H1 (cell line): ENCODE measurements at regions not wholly inside any gene's neighbourhood (a gene's known extent, or its start where the extent isn't known, plus 50 kb on each side); places are given as distances from the start of the nearest gene placed in this dataset.

ENCODE experiments used
- CTCF ChIA-PET: fragments of 300-600 bp; sonication (Branson Sonifier 250); formaldehyde crosslinking; loops from one replicate; lab custom pipeline; 2021; ENCODE audit not compliant: partially characterized antibody; lab: Charles Lee
- POLR2A ChIA-PET: fragments of 300-600 bp; sonication (Branson Sonifier 250); formaldehyde crosslinking; loops from one replicate; lab custom pipeline; 2021; ENCODE audit warnings: inconsistent platforms; ENCODE audit not compliant: partially characterized antibody; lab: Charles Lee
- DNase-seq, 2 experiments: peaks; one replicate each; pipeline versions ENCODE4 v3.0.0 to v3.0.0-alpha.2; 2010 to 2022; ENCODE audit warnings: low spot score in 2 of 2, low read depth in 1 of 2, mixed read lengths in 1 of 2
- FAIRE-seq: peaks from 2 replicates; lab custom pipeline; 2011; peaks lifted over from hg19 to GRCh38; lab: Jason Lieb, UNC
- H2AFZ ChIP-seq: 2 replicates; pipeline ENCODE4 v1.8.1; 2012; ENCODE audit warnings: low read length, inconsistent platforms
- H2AK5ac ChIP-seq: 2 replicates; pipeline ENCODE4 v1.6.1; 2013; ENCODE audit warnings: low read depth, low read length
- H2BK120ac ChIP-seq: replicated peaks from 2 replicates; pipeline ENCODE3; 2013; ENCODE audit warnings: low read depth, low read length, inconsistent platforms
- H2BK12ac ChIP-seq: 2 replicates; pipeline ENCODE4 v1.6.1; 2013; ENCODE audit warnings: low read depth, low read length
- H2BK15ac ChIP-seq: 2 replicates; pipeline ENCODE4 v1.6.1; 2013; ENCODE audit warnings: low read length
- H2BK20ac ChIP-seq: 2 replicates; pipeline ENCODE4 v1.6.1; 2013; ENCODE audit warnings: low read length
- H2BK5ac ChIP-seq: 2 replicates; pipeline ENCODE4 v1.6.1; 2013; ENCODE audit warnings: low read depth, low read length
- H3K14ac ChIP-seq: 2 replicates; pipeline ENCODE4 v1.6.1; 2013; ENCODE audit warnings: inconsistent platforms; ENCODE audit not compliant: insufficient read length
- H3K18ac ChIP-seq: 2 replicates; pipeline ENCODE4 v1.6.1; 2013; ENCODE audit warnings: low read length; ENCODE audit errors: extremely low read depth
- H3K23ac ChIP-seq: 2 replicates; pipeline ENCODE4 v1.6.1; 2013; ENCODE audit warnings: inconsistent platforms; ENCODE audit not compliant: insufficient read length
- H3K23me2 ChIP-seq: 2 replicates; pipeline ENCODE4 v1.6.1; 2013; ENCODE audit warnings: low read depth, low read length
- H3K27ac ChIP-seq: 2 replicates; pipeline ENCODE4 v1.6.1; 2011; ENCODE audit warnings: low read depth, low read length, inconsistent platforms
- H3K27me3 ChIP-seq, 4 experiments: replicated peaks in 1 of 4; 1 replicate in 1 of 4; 2 replicates in 3 of 4; pipeline versions ENCODE4 v1.6.1 to v1.8.1; 2011 to 2013; ENCODE audit warnings: low read length in 3 of 4, mild to moderate bottlenecking in 3 of 4, inconsistent platforms in 2 of 4, mixed read lengths in 2 of 4, moderate library complexity in 1 of 4; ENCODE audit not compliant: control insufficient read depth in 3 of 4, insufficient read depth in 3 of 4; ENCODE audit errors: extremely low read depth in 1 of 4
- H3K36me3 ChIP-seq, 4 experiments: 2 replicates each; pipeline versions ENCODE4 v1.6.1 to v1.8.1; 2011 to 2013; ENCODE audit warnings: mild to moderate bottlenecking in 4 of 4, low read length in 3 of 4, moderate library complexity in 2 of 4, control low read depth in 1 of 4, inconsistent platforms in 1 of 4; ENCODE audit not compliant: insufficient read depth in 4 of 4, control insufficient read depth in 2 of 4
- H3K4ac ChIP-seq: replicated peaks from 2 replicates; pipeline ENCODE3; 2013; ENCODE audit warnings: low read length, low read depth, mixed read lengths, inconsistent platforms; ENCODE audit not compliant: insufficient read length
- H3K4me1 ChIP-seq, 4 experiments: replicated peaks in 1 of 4; 1 replicate in 1 of 4; 2 replicates in 3 of 4; pipeline versions ENCODE4 v1.6.1 to v1.8.1; 2011 to 2013; ENCODE audit warnings: low read length in 3 of 4, inconsistent platforms in 2 of 4, mixed read lengths in 1 of 4; ENCODE audit not compliant: insufficient read depth in 4 of 4, control insufficient read depth in 3 of 4
- H3K4me2 ChIP-seq, 2 experiments: 2 replicates each; pipeline versions ENCODE4 v1.6.1 to v1.8.1; 2011 to 2013; ENCODE audit warnings: low read depth in 2 of 2, low read length in 2 of 2, control low read depth in 1 of 2, inconsistent platforms in 1 of 2, mild to moderate bottlenecking in 1 of 2; ENCODE audit not compliant: insufficient read depth in 1 of 2
- H3K4me3 ChIP-seq, 4 experiments: fragments of 200-600, 300-600 bp in 1 of 4; sonication (generic), shearing (Covaris generic), sonication (Bioruptor Twin) in 1 of 4; 2 replicates each; pipeline versions ENCODE4 v1.5.1 to v1.8.1; 2011 to 2016; ENCODE audit warnings: low read length in 4 of 4, low read depth in 3 of 4, control low read depth in 2 of 4, inconsistent platforms in 2 of 4, mild to moderate bottlenecking in 2 of 4, mixed read lengths in 1 of 4, moderate library complexity in 1 of 4; ENCODE audit not compliant: insufficient read depth in 2 of 4; ENCODE audit errors: extremely low read depth in 1 of 4
- H3K56ac ChIP-seq: replicated peaks from 2 replicates; pipeline ENCODE3; 2013; ENCODE audit warnings: low read depth, mild to moderate bottlenecking, mixed read lengths, low read length, inconsistent platforms; ENCODE audit not compliant: insufficient read length
- H3K79me1 ChIP-seq: 2 replicates; pipeline ENCODE4 v1.6.1; 2013; ENCODE audit warnings: low read depth, low read length, control low read depth
- H3K79me2 ChIP-seq, 2 experiments: 2 replicates each; pipeline versions ENCODE4 v1.6.1 to v1.8.1; 2012 to 2013; ENCODE audit warnings: low read length in 2 of 2, mild to moderate bottlenecking in 2 of 2, inconsistent platforms in 1 of 2; ENCODE audit not compliant: insufficient read depth in 2 of 2, control insufficient read depth in 1 of 2
- H3K9ac ChIP-seq, 4 experiments: replicated peaks in 1 of 4; 1 replicate in 1 of 4; 2 replicates in 3 of 4; pipeline versions ENCODE4 v1.6.1 to v1.8.1; 2011 to 2013; ENCODE audit warnings: low read depth in 3 of 4, low read length in 3 of 4, control low read depth in 2 of 4, mild to moderate bottlenecking in 2 of 4, moderate library complexity in 2 of 4, inconsistent platforms in 1 of 4; ENCODE audit errors: extremely low read depth in 1 of 4
- H3K9me3 ChIP-seq, 2 experiments: 2 replicates each; pipeline versions ENCODE4 v1.6.1 to v1.8.1; 2012 to 2013; ENCODE audit warnings: mild to moderate bottlenecking in 2 of 2, moderate library complexity in 2 of 2, control low read depth in 1 of 2, inconsistent platforms in 1 of 2, low read depth in 1 of 2, low read length in 1 of 2, mixed read lengths in 1 of 2; ENCODE audit not compliant: insufficient read depth in 2 of 2
- H4K20me1 ChIP-seq, 2 experiments: replicated peaks in 1 of 2; 2 replicates each; pipeline versions ENCODE3 to v1.8.1; 2011 to 2013; ENCODE audit warnings: inconsistent platforms in 2 of 2, low read length in 2 of 2, mild to moderate bottlenecking in 1 of 2; ENCODE audit not compliant: insufficient read depth in 2 of 2, control insufficient read depth in 1 of 2
- H4K5ac ChIP-seq: 2 replicates; pipeline ENCODE4 v1.6.1; 2013; ENCODE audit warnings: low read length, low read depth, mixed read lengths, inconsistent platforms; ENCODE audit not compliant: insufficient read length
- H4K8ac ChIP-seq: 2 replicates; pipeline ENCODE4 v1.8.0; 2013; ENCODE audit warnings: mild to moderate bottlenecking, moderate library complexity, low read length, inconsistent platforms; ENCODE audit not compliant: insufficient read depth; ENCODE audit errors: extremely low read depth
- H4K91ac ChIP-seq: replicated peaks from 2 replicates; pipeline ENCODE3; 2013; ENCODE audit warnings: low read length, mixed read lengths, inconsistent platforms; ENCODE audit not compliant: insufficient read length
- BACH1 ChIP-seq: IDR thresholded peaks from 2 replicates; pipeline ENCODE4 v1.6.1; 2012; ENCODE audit warnings: low read length, improper control_type of control experiment
- EZH2 ChIP-seq: fragments of 200-600 bp; sonication (generic); IDR thresholded peaks from 2 replicates; pipeline ENCODE4 v1.7.1; 2012; ENCODE audit warnings: low read depth, mild to moderate bottlenecking, moderate library complexity, low read length, inconsistent platforms; ENCODE audit not compliant: severe bottlenecking
- HDAC2 ChIP-seq, 2 experiments: fragments of 300-600 bp in 1 of 2; sonication (generic) in 1 of 2; IDR thresholded peaks; 2 replicates each; pipeline ENCODE4 v1.6.1; 2011 to 2012; ENCODE audit warnings: low read depth in 2 of 2, low read length in 2 of 2, mild to moderate bottlenecking in 2 of 2, moderate library complexity in 2 of 2, borderline replicate concordance in 1 of 2, inconsistent platforms in 1 of 2
- KDM5A ChIP-seq: fragments of 200-600 bp; IDR thresholded peaks from 2 replicates; pipeline ENCODE4 v1.7.1; 2012; ENCODE audit warnings: mild to moderate bottlenecking, low read length, inconsistent platforms, mixed read lengths
- POU5F1 ChIP-seq: IDR thresholded peaks from 2 replicates; pipeline ENCODE4 v1.6.1; 2011; ENCODE audit warnings: low read depth, mild to moderate bottlenecking, low read length, moderate library complexity
- RNF2 ChIP-seq: fragments of 200-900, 300-1000 bp; sonication (generic); IDR thresholded peaks from 2 replicates; pipeline ENCODE4 v1.7.1; 2016; ENCODE audit warnings: borderline replicate concordance, low read depth, mild to moderate bottlenecking, antibody characterized with exemption, low read length; ENCODE audit not compliant: poor library complexity, severe bottlenecking; ENCODE audit errors: missing control alignments
- RXRA ChIP-seq: IDR thresholded peaks from 2 replicates; pipeline ENCODE4 v1.6.1; 2011; ENCODE audit warnings: low read depth, mild to moderate bottlenecking, low read length, moderate library complexity; ENCODE audit not compliant: insufficient read depth
- SIX5 ChIP-seq: IDR thresholded peaks from 2 replicates; pipeline ENCODE4 v1.6.1; 2011; ENCODE audit warnings: mild to moderate bottlenecking, low read depth, low read length
- TBP ChIP-seq: IDR thresholded peaks from 2 replicates; pipeline ENCODE4 v1.6.1; 2011; ENCODE audit warnings: low read depth, low read length, improper control_type of control experiment
- USF2 ChIP-seq: IDR thresholded peaks from 2 replicates; pipeline ENCODE4 v1.6.1; 2011; ENCODE audit warnings: low read length, improper control_type of control experiment
- WGBS, 2 experiments: shearing (Covaris generic) in 1 of 2; methylation state at CpG; one replicate each; pipeline versions ENCODE4 v1.1.6 to v1.1.7; 2013 to 2015; ENCODE audit warnings: low lambda C conversion rate in 2 of 2, mixed read lengths in 2 of 2, inconsistent platforms in 1 of 2, low coverage in 1 of 2, missing lambda C conversion rate in 1 of 2; ENCODE audit not compliant: insufficient replicate concordance in 2 of 2, insufficient coverage in 1 of 2, insufficient read length in 1 of 2; ENCODE audit errors: extremely low coverage in 1 of 2, missing lambda C conversion rate in 1 of 2; 5-methylcytosine and 5-hydroxymethylcytosine counted together
- TF ChIP-seq, protein P1 (sequence below): IDR thresholded peaks from 2 replicates; pipeline ENCODE4 v1.6.1; 2012; ENCODE audit warnings: inconsistent platforms
- TF ChIP-seq, protein P2 (sequence below): IDR thresholded peaks from 2 replicates; pipeline ENCODE4 v1.6.1; 2012; ENCODE audit warnings: inconsistent platforms

GRCh38 chr21:20554785-20555184, 443.4 kb upstream of the NCAM2 start:
- Histone ChIP-seq H3K9ac (no peak overlapping the region), H4K20me1 (no peaks in the 10 kb centered on the region), H3K79me1 (no peaks in the 10 kb centered on the region), H4K5ac (no peak overlapping the region), H4K91ac (no peak overlapping the region), H3K18ac (no peak overlapping the region), H2BK12ac (no peak overlapping the region), H3K4me1 (no peaks in the 10 kb centered on the region), H3K9me3 (no peaks in the 10 kb centered on the region), H3K23me2 (no peaks in the 10 kb centered on the region), H2AFZ (no peak overlapping the region), H2BK15ac (no peak overlapping the region), H3K36me3 (no peaks in the 10 kb centered on the region), H2BK5ac (no peak overlapping the region), H4K8ac (no peak overlapping the region), H3K27ac (no peak overlapping the region), H3K4ac (no peak overlapping the region), H3K4me3 (no peak overlapping the region), H2BK20ac (no peak overlapping the region), H3K14ac (no peak overlapping the region), H3K56ac (no peak overlapping the region), H2BK120ac (no peak overlapping the region), H3K4me2 (no peak overlapping the region), H3K79me2 (no peaks in the 10 kb centered on the region), H3K23ac (no peak overlapping the region), H2AK5ac (no peak overlapping the region), H3K27me3 (no peaks in the 10 kb centered on the region)
- CTCF ChIA-PET: no interaction called here
- DNase-seq (no peak), FAIRE-seq (no peak)
- WGBS, 2 experiments: 84% methylated on average over 3 of the region's 3 CpGs; no CpG with 5 or more reads in 1 of the 2 experiments
- POLR2A ChIA-PET: no interaction called here
- no peak for TF ChIP-seq SIX5
- TF ChIP-seq RNF2: no peak
- no peak for TF ChIP-seq TBP
- no peak for TF ChIP-seq EZH2
- no peak for TF ChIP-seq HDAC2 (IDR thresholded peaks at IDR 0.05; ENCODE audit: borderline replicate concordance in 1 of 2, low read depth in 2 of 2, low read length in 2 of 2)
- TF ChIP-seq, protein P1, sequence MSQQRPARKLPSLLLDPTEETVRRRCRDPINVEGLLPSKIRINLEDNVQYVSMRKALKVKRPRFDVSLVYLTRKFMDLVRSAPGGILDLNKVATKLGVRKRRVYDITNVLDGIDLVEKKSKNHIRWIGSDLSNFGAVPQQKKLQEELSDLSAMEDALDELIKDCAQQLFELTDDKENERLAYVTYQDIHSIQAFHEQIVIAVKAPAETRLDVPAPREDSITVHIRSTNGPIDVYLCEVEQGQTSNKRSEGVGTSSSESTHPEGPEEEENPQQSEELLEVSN: no peak
- no peak for TF ChIP-seq POU5F1
- TF ChIP-seq USF2: no peak
- TF ChIP-seq KDM5A: no peak
- TF ChIP-seq, protein P2, sequence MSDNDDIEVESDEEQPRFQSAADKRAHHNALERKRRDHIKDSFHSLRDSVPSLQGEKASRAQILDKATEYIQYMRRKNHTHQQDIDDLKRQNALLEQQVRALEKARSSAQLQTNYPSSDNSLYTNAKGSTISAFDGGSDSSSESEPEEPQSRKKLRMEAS: no peak
- no peak for TF ChIP-seq BACH1
- TF ChIP-seq RXRA: no peak
